Neuronal stem cell (in vitro differentiated cells): ENCODE measurements at regions not wholly inside any gene's neighbourhood (a gene's known extent, or its start where the extent isn't known, plus 50 kb on each side); places are given as distances from the start of the nearest gene placed in this dataset.
"Not testable (repeated sequence)": the region's sequence is repeated elsewhere in the genome, so short reads cannot be mapped to it uniquely, and the experiment has no call there.

Experiments
- DNase-seq: peaks from one replicate; pipeline ENCODE4 v3.0.0-alpha.2; 2013; ENCODE audit warnings: low spot score
- H2AFZ ChIP-seq: one replicate; pipeline ENCODE4 v1.6.1; 2013; ENCODE audit warnings: mild to moderate bottlenecking, low read length, inconsistent platforms
- H2AK5ac ChIP-seq: 2 replicates; pipeline ENCODE4 v1.6.1; 2013; ENCODE audit warnings: low read depth, mild to moderate bottlenecking, inconsistent platforms, low read length, moderate library complexity, mixed read lengths
- H2BK120ac ChIP-seq: 2 replicates; pipeline ENCODE4 v1.6.1; 2013; ENCODE audit warnings: low read depth, mild to moderate bottlenecking, inconsistent platforms, low read length, moderate library complexity, mixed read lengths
- H2BK12ac ChIP-seq: one replicate; pipeline ENCODE4 v1.6.1; 2013; ENCODE audit warnings: low read length, inconsistent platforms
- H2BK15ac ChIP-seq: 2 replicates; pipeline ENCODE4 v1.6.1; 2013; ENCODE audit warnings: mild to moderate bottlenecking, low read length, inconsistent platforms, mixed read lengths
- H2BK5ac ChIP-seq: one replicate; pipeline ENCODE4 v1.6.1; 2013; ENCODE audit warnings: inconsistent platforms, mild to moderate bottlenecking, low read length, moderate library complexity
- H3K14ac ChIP-seq: one replicate; pipeline ENCODE4 v1.6.1; 2013; ENCODE audit warnings: low read length, inconsistent platforms
- H3K18ac ChIP-seq: 2 replicates; pipeline ENCODE4 v1.6.1; 2013; ENCODE audit warnings: low read length, inconsistent platforms
- H3K23ac ChIP-seq: 2 replicates; pipeline ENCODE4 v1.6.1; 2013; ENCODE audit warnings: low read depth, mild to moderate bottlenecking, mixed read lengths, low read length, inconsistent platforms; ENCODE audit not compliant: poor library complexity
- H3K27ac ChIP-seq: replicated peaks from 3 replicates; pipeline ENCODE4 v1.5.1; 2013; ENCODE audit warnings: low read length, inconsistent platforms
- H3K27me3 ChIP-seq, 3 experiments: 2 replicates each; pipeline ENCODE4 v1.6.1; 2013; ENCODE audit warnings: low read length in 3 of 3, mild to moderate bottlenecking in 2 of 3, inconsistent platforms in 1 of 3, low read depth in 1 of 3, mixed read lengths in 1 of 3, moderate library complexity in 1 of 3; ENCODE audit not compliant: control insufficient read depth in 3 of 3, insufficient read depth in 3 of 3
- H3K36me3 ChIP-seq, 2 donors: replicated peaks in 1 of 2; 2 replicates each; pipeline ENCODE4 v1.6.1; 2013; ENCODE audit warnings: low read length in 2 of 2; ENCODE audit not compliant: control insufficient read depth in 2 of 2, insufficient read depth in 2 of 2
- H3K4ac ChIP-seq: 2 replicates; pipeline ENCODE4 v1.6.1; 2013; ENCODE audit warnings: inconsistent platforms, mild to moderate bottlenecking, low read length, moderate library complexity
- H3K4me1 ChIP-seq, 2 donors: 1 replicate in 1 of 2; 2 replicates in 1 of 2; pipeline ENCODE4 v1.6.1; 2013; ENCODE audit warnings: low read length in 2 of 2, low read depth in 1 of 2; ENCODE audit not compliant: control insufficient read depth in 2 of 2, insufficient read depth in 1 of 2
- H3K4me2 ChIP-seq: one replicate; pipeline ENCODE4 v1.6.1; 2013; ENCODE audit warnings: mild to moderate bottlenecking, low read length, inconsistent platforms; ENCODE audit not compliant: insufficient read depth, poor library complexity, severe bottlenecking
- H3K4me3 ChIP-seq, 2 donors: 2 replicates each; pipeline ENCODE4 v1.5.1; 2013; ENCODE audit warnings: low read length in 2 of 2, mild to moderate bottlenecking in 2 of 2, inconsistent platforms in 1 of 2, moderate library complexity in 1 of 2
- H3K79me1 ChIP-seq: one replicate; pipeline ENCODE4 v1.6.1; 2013; ENCODE audit warnings: low read depth, mild to moderate bottlenecking, inconsistent platforms, low read length, moderate library complexity
- H3K9ac ChIP-seq: one replicate; pipeline ENCODE4 v1.6.1; 2013; ENCODE audit warnings: mild to moderate bottlenecking, low read depth, low read length, inconsistent platforms; ENCODE audit not compliant: poor library complexity
- H3K9me3 ChIP-seq, 2 donors: replicated peaks in 1 of 2; 2 replicates each; pipeline versions ENCODE3 to v1.6.1; 2013; ENCODE audit warnings: low read length in 2 of 2, mild to moderate bottlenecking in 2 of 2, inconsistent platforms in 1 of 2, low read depth in 1 of 2, mixed read lengths in 1 of 2, moderate library complexity in 1 of 2; ENCODE audit not compliant: control insufficient read depth in 2 of 2, insufficient read depth in 1 of 2
- H4K8ac ChIP-seq: one replicate; pipeline ENCODE4 v1.6.1; 2013; ENCODE audit warnings: low read depth, mild to moderate bottlenecking, inconsistent platforms, low read length, moderate library complexity
- H4K91ac ChIP-seq: one replicate; pipeline ENCODE4 v1.6.1; 2013; ENCODE audit warnings: low read length, low read depth, mild to moderate bottlenecking, inconsistent platforms; ENCODE audit not compliant: poor library complexity
- WGBS, 2 donors: extraction: QIAGEN DNeasy Blood & Tissue Kit; methylation state at CpG; one replicate each; pipeline ENCODE4 v1.1.7; 2013; ENCODE audit warnings: missing lambda C conversion rate in 2 of 2, mixed read lengths in 1 of 2; ENCODE audit not compliant: insufficient read length in 2 of 2, insufficient replicate concordance in 1 of 2; ENCODE audit errors: extremely low coverage in 2 of 2; 5-methylcytosine and 5-hydroxymethylcytosine counted together

- no peak overlapping the region for H3K4me2 ChIP-seq
- no peak overlapping the region for H2BK12ac ChIP-seq
- H3K79me1 ChIP-seq: no peaks in the 10 kb centered on the region
- H4K91ac ChIP-seq: no peak overlapping the region
- H3K27ac ChIP-seq: no peak overlapping the region
- H3K4ac ChIP-seq: no peak overlapping the region
- H4K8ac ChIP-seq: no peak overlapping the region
- no peak overlapping the region for H3K14ac ChIP-seq
- H2BK15ac ChIP-seq: no peak overlapping the region
- no peak overlapping the region for H3K18ac ChIP-seq
- H2AK5ac ChIP-seq: no peak overlapping the region
- no peaks in the 10 kb centered on the region for H3K9me3 ChIP-seq
- H3K4me1 ChIP-seq: peaks cover 3% of the 10 kb centered on the region in 2 donors
- no peak overlapping the region for H3K4me3 ChIP-seq
- no peaks in the 10 kb centered on the region for H3K27me3 ChIP-seq
- no peak overlapping the region for H2BK5ac ChIP-seq
- H3K9ac ChIP-seq: no peak overlapping the region
- H3K23ac ChIP-seq: no peak overlapping the region
- no peak overlapping the region for H2AFZ ChIP-seq
- H2BK120ac ChIP-seq: no peak overlapping the region
- DNase-seq: no peak
- H3K36me3 ChIP-seq: no peaks in the 10 kb centered on the region
Observed at GRCh38 chr4:66123190-66123589, 452.9 kb upstream of the EPHA5 start.

GRCh38 chr4:66115231-66115630 is 444.9 kb upstream of the EPHA5 start:
- H3K9me3 ChIP-seq, H2AK5ac ChIP-seq, H2BK12ac ChIP-seq, H2AFZ ChIP-seq, H3K4ac ChIP-seq, H4K91ac ChIP-seq, H3K18ac ChIP-seq, H3K36me3 ChIP-seq, H3K4me3 ChIP-seq, DNase-seq, H2BK15ac ChIP-seq, H3K23ac ChIP-seq, H2BK5ac ChIP-seq, H3K4me2 ChIP-seq, H3K79me1 ChIP-seq, H3K14ac ChIP-seq, H3K27me3 ChIP-seq, H3K9ac ChIP-seq, H2BK120ac ChIP-seq, H4K8ac ChIP-seq, H3K4me1 ChIP-seq, H3K27ac ChIP-seq: not testable (repeated sequence)

GRCh38 chr4:66108898-66109297 is 438.6 kb upstream of the EPHA5 start:
- Histone ChIP-seq H3K4ac (no peak overlapping the region), H4K8ac (no peak overlapping the region), H3K14ac (no peak overlapping the region), H2BK15ac (no peak overlapping the region), H3K9me3 (no peaks in the 10 kb centered on the region), H3K4me1 (no peaks in the 10 kb centered on the region), H3K36me3 (no peaks in the 10 kb centered on the region), H4K91ac (no peak overlapping the region), H2BK5ac (no peak overlapping the region), H3K79me1 (no peaks in the 10 kb centered on the region), H3K18ac (no peak overlapping the region), H3K23ac (no peak overlapping the region), H3K27ac (no peak overlapping the region), H2BK12ac (no peak overlapping the region), H3K9ac (no peak overlapping the region), H2AFZ (no peak overlapping the region), H3K4me3 (no peak overlapping the region), H2AK5ac (no peak overlapping the region), H3K27me3 (no peaks in the 10 kb centered on the region), H2BK120ac (no peak overlapping the region), H3K4me2 (no peak overlapping the region)
- DNase-seq: no peak

GRCh38 chr4:66097218-66097617 is 426.9 kb upstream of the EPHA5 start:
- Histone ChIP-seq H2BK5ac (no peak overlapping the region), H3K27me3 (no peaks in the 10 kb centered on the region), H4K8ac (no peak overlapping the region), H3K18ac (no peak overlapping the region), H3K23ac (no peak overlapping the region), H2AK5ac (no peak overlapping the region), H2BK120ac (no peak overlapping the region), H3K4me2 (no peak overlapping the region), H2BK12ac (no peak overlapping the region), H3K14ac (no peak overlapping the region), H2BK15ac (no peak overlapping the region), H3K9ac (no peak overlapping the region), H3K36me3 (no peaks in the 10 kb centered on the region), H3K9me3 (no peaks in the 10 kb centered on the region), H3K27ac (no peak overlapping the region), H3K79me1 (no peaks in the 10 kb centered on the region), H4K91ac (no peak overlapping the region), H3K4me3 (no peak overlapping the region), H3K4ac (no peak overlapping the region), H3K4me1 (no peaks in the 10 kb centered on the region), H2AFZ (no peak overlapping the region)
- DNase-seq: no peak
- WGBS, 2 donors: no CpG with 5 or more reads among the region's 5 CpGs
